GM10248 (cell line): ENCODE measurements at regions not wholly inside any gene's neighbourhood (a gene's known extent, or its start where the extent isn't known, plus 50 kb on each side); places are given as distances from the start of the nearest gene placed in this dataset.

Source experiments
- CTCF ChIA-PET: fragments of 300-600 bp; sonication (Branson Sonifier 250); formaldehyde crosslinking; extraction: SDS; loops from one replicate; lab custom pipeline; 2021; ENCODE audit warnings: antibody characterized with exemption; lab: Yijun Ruan, JAX
- POLR2A ChIA-PET: fragments of 350-650 bp; sonication (Branson Sonifier 250); formaldehyde crosslinking; extraction: SDS; loops from one replicate; lab custom pipeline; 2020; ENCODE audit warnings: antibody characterized with exemption; lab: Yijun Ruan, JAX
- DNase-seq: peaks from one replicate; pipeline ENCODE4 v3.0.0; 2012; ENCODE audit errors: extremely low spot score
- CTCF ChIP-seq: IDR thresholded peaks from 2 replicates; pipeline ENCODE4 v1.5.1; 2012; ENCODE audit warnings: mild to moderate bottlenecking, low read depth; ENCODE audit errors: extremely low read depth, missing control alignments, control extremely low read depth

GRCh38 chr1:190752131-190752530 is 274.5 kb upstream of the BRINP3 start:
- DNase-seq = no peak
- ChIA-PET CTCF (no interaction called here), POLR2A (no interaction called here)
- no peak for TF ChIP-seq CTCF

GRCh38 chr1:190754666-190755065 is 277.0 kb upstream of the BRINP3 start:
- no peak for TF ChIP-seq CTCF
- CTCF ChIA-PET = no interaction called here
- POLR2A ChIA-PET = no interaction called here
- DNase-seq = no peak

- TF ChIP-seq CTCF = no peak
- ChIA-PET POLR2A (no interaction called here), CTCF (no interaction called here)
- peak; percentile 21 for DNase-seq
These were observed 282.1 kb upstream of the BRINP3 start for GRCh38 chr1:190759807-190760206.

GRCh38 chr1:190762325-190762724 is 284.7 kb upstream of the BRINP3 start:
- DNase-seq = no peak
- POLR2A ChIA-PET = no interaction called here
- CTCF ChIA-PET = interaction anchor here (1.5 kb wide), 1 partner anchor 9 kb away, joined by 4 read pairs; no protein-coding TSS in a partner anchor
- TF ChIP-seq CTCF = no peak

GRCh38 chr1:190792873-190793272 is 315.2 kb upstream of the BRINP3 start:
- TF ChIP-seq CTCF = no peak
- ChIA-PET POLR2A (no interaction called here), CTCF (interaction anchor here (0.8 kb wide), 1 partner anchor 9 kb away, joined by 4 read pairs; no protein-coding TSS in a partner anchor)
- DNase-seq = no peak

- POLR2A ChIA-PET = no interaction called here
- no peak for TF ChIP-seq CTCF
- CTCF ChIA-PET = no interaction called here
- no peak for DNase-seq
These were observed 330.0 kb upstream of the BRINP3 start for GRCh38 chr1:190807629-190808028.

- no peak for DNase-seq
- ChIA-PET POLR2A (no interaction called here), CTCF (no interaction called here)
- TF ChIP-seq CTCF = no peak
These were observed 330.4 kb upstream of the BRINP3 start for GRCh38 chr1:190808035-190808434.
